Dedifferentiated amniotic fluid mesenchymal stem cell (primary cell): ENCODE measurements at regions not wholly inside any gene's neighbourhood (a gene's known extent, or its start where the extent isn't known, plus 50 kb on each side); places are given as distances from the start of the nearest gene placed in this dataset.
"Not testable (repeated sequence)": the region's sequence is repeated elsewhere in the genome, so short reads cannot be mapped to it uniquely, and the experiment has no call there.

Experiments used
- DNase-seq: peaks from one replicate; pipeline ENCODE4 v3.0.0-alpha.2; 2016; ENCODE audit errors: extremely low spot score

GRCh38 chr3:193801097-193801496, 208.1 kb downstream of the OPA1 start:
- DNase-seq, result no peak

DNA sequence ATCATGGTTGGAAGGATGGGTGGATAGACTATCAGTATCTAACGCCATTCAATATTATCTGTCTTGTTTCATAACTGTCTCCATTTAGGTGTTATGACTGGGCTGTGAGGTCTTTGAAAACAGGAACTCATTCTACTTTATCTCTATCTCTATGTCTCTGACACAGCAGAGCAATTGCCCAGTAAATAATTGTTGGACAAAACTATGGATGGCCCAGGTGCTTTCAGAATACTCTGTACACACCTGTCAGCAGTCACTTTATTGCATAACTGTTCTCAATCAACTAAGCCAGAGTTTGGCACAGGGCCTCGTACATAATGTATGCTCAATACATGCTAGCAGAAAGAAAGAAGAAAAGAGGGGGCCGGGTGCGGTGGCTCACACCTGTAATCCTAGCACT, 210.3 kb downstream of the OPA1 start:
- DNase-seq, result no peak

GRCh38 chr3:193805448-193805847, 212.4 kb downstream of the OPA1 start:
- no peak for DNase-seq

DNA sequence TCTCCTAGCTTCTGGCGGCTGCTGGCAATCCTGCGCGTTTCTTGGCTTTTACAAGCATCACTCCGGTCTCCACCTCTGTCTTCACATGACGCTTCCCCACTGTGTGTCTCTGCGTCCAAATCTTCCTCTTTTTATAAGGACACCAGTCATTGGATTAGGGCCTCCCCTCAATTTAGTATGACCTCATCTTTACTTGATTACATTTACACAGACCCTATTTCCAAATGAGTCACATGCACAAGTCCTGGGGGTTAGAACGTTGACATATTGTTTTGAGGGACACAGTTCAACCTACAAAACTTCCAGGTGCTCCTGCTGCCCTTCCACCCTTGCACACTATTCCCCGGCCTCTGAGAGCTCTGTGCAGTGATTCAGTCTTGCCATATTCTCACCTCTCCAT, 215.3 kb downstream of the OPA1 start:
- DNase-seq, result no peak

- DNase-seq, result no peak
Observed at GRCh38 chr3:193809106-193809505, 216.1 kb downstream of the OPA1 start.

DNA sequence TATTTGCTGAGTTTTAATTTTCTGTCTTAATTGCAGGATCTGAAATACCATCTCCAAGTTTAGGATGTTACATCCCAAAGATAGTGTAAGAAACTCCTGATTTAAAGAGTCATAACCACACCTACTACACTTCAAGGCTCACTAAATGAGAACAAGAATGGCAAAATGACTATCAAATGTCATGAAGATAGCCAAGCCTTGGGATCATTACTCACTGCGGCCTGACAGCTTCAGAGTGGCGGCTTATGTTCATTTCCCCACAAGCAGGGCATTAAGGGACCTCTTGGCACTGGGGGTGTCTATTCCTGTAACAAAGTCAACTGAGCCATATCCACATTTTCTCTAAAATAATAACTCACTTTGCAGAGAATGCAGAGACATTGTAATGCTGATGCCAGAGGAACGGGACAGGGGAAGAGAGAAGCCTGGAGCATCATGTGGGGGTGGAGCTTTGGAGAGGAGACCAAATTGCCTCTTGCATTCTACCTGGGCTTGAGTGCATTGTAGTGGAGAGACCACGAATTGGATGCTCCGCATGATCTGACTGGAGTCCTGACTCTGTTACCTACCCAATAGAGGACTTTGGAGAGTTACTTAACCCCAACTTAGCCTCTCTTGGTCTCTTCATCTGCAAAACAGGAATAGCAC, 219.2 kb downstream of the OPA1 start:
- no peak for DNase-seq

DNA sequence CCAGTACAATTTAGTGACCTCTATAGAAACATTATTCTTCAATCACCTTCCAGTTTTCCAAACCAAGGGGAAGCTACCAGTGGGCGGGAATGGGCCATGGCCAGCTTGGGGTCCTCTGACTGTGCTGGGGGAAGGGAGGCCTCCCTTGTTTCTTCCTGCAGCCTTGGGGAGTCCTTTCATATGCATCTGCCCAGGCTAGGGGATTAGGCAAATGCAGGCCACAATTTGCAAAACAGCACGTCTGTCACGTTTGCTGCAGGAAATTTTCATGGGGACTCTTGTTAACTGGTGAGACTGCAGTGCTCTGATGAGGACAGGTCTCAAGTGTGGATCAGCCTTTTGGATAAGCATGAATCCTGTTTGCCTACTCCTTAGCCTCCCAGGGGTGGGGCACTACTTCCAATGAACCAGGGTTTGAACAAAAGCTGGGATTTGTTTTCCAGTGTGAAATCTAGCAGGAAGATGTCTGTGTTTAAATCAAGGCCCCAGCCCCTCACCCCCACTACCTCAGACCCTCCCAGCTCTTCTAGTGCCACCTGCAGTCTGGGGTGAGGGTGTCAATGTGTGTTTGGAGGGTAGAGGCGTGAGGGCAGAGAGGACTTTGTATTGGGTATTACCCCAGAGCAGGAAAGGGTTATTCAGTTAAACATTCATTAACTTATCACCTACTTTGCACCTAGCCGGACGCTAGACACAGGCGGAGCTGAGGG, 219.9 kb downstream of the OPA1 start:
- no peak for DNase-seq

DNA sequence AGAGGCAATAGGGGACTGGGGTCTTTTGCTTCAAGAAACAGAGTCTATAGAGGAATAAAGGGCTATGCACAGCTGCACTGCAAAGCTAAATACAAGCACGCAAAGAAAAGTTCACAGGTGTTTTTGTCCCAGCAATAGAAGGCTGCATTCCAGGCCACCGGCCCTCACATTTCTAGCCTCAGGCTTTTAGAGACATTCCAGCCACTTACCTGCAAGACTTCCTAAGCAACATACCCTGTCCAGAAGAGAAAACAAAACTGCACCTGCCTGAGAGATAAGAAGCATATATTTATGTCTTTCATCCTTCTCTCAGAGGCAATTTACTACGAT, 220.5 kb downstream of the OPA1 start:
- no peak for DNase-seq

DNA sequence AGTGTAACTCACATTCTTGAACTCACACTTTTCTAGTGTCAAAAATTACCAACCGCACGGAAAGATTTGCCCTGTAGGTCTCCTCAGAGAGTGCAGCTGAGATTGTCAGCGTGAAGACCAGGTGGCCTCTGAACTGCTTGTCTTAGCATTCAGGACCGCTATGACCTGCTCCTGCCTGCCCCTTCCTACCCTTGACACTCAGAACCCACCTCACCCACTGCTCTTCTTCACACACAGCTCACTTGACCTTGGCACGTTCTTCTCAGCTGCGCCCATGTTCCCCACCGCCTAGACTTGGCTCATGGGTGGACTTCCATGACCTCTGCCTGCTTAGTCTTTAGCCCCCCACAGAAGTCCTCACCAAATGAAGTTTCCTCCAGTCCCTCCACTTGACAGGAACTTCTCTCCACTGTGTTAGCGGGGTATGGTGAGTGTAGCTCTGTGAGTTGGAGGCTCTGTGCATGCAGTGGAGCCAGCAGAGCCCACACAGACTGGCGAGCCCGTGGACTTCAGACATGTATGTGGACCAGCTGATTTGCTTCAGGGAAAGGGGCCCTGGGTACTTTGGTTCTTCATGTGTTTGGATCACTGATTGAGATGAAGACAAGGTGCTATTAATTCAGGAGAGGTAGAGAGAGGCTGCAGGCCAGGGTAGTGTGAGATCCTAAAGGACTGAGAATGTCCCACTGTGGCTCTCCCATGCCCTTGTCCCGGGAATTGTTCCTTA, 221.3 kb downstream of the OPA1 start:
- no peak for DNase-seq

DNA sequence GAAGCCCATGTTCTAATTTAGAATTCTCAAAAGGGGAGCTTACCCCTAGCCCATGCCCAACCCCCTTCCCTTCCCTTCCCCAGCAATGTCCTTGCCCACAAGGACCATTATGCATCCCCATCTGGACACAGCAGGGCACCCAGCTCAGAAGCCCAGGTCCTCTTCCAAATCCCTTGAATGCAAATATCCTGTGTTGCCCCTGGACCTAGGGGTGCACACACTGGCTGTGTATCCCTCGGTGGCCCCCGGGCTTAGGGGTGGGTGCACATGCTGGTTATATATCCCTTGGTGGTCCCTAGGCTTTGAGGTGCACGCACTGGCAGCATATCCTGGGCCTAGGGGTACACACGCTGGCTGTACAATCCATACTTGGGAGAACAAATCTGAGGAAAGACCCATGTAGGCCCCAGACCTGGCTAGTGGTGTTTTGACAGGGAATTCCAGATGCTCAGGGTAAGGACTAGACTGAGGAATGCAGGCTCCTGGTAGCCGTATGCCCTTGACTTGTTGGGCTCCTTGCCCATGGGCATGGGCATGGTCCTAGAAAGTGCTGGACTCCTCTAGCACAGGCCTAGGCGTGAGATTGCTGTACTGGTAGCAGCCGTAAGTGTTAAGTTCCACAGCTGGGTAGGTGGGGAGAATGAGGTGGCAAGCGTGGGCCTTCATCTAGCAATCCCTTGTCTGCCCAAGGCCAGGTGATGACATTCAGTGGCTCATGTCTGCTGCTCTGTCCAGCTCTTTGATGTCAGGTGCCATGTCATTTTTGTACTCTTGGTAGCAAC, 222.4 kb downstream of the OPA1 start:
- DNase-seq, result no peak

DNA sequence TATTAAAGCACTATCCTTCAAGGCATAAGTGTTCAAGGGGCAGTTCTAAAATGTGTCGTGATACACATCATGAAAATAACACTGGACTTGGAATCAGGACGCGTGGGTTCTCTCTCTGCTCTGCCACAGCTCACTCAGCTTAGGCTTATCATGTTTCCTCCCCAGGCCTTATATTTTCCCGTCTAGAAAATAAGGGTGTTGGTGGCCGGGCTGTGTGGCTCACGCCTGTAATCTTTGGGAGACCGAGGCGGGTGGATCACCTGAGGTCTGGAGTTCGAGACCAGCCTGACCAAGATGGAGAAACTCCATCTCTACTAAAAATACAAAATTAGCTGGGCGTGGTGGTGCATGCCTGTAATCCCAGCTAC, 223.0 kb downstream of the OPA1 start:
- no peak for DNase-seq

- DNase-seq, result no peak
Observed at GRCh38 chr3:193816656-193817311, 223.8 kb downstream of the OPA1 start.

- DNase-seq, result no peak
Observed at GRCh38 chr3:193819117-193820010, 226.4 kb downstream of the OPA1 start.

GRCh38 chr3:193821151-193821668, 228.2 kb downstream of the OPA1 start:
- no peak for DNase-seq

GRCh38 chr3:193822492-193823212, 229.6 kb downstream of the OPA1 start:
- no peak for DNase-seq

- not testable (repeated sequence) for DNase-seq
Observed at GRCh38 chr3:193823213-193823605, 230.2 kb downstream of the OPA1 start.

DNA sequence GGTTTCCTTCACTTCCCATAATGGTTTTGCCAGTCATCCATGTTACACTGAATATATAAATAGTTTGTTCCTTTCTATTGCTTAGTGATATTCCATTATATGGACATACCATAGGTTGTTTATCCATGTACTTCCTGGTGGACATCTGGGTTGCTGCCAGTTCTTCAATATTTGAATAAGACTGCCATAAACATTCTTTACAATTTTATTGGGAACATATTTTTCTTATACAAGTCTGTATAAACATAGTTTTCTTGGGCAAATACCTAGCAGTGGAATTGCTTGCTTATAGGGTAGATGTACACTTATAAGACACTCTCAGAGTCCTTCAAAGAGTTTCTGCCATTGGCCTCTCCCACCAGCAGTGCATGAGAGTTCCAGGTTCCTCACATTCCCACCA, 231.4 kb downstream of the OPA1 start:
- DNase-seq, result no peak

GRCh38 chr3:193825617-193826016, 232.6 kb downstream of the OPA1 start:
- DNase-seq, result no peak

- peak; percentile 45 for DNase-seq
Observed at GRCh38 chr3:193826159-193826795, 233.3 kb downstream of the OPA1 start.
